ENCODE measurements at regions not wholly inside any gene's neighbourhood (a gene's known extent, or its start where the extent isn't known, plus 50 kb on each side); places are given as distances from the start of the nearest gene placed in this dataset.

DNA sequence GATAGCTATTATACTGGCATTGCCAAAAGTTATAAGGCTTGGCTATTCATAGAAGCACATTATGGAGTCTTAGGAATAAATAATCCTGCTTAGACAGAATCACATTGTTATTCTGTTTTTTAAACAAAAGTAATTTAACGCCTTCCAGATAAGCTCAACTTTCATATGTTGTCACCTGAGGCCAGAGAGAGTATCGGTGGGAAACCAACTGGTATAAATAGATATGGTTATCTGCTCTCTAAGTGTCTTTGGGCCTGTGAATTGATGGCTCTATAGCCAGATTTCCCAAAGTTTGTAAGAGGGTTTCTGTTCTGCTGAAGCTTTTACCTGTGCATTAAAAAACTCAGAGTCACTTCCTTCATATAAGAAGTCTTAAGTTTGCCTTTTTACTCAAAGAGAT lies 1449.4 kb downstream of the CDH11 start:
- TF ChIP-seq POLR2A (IDR thresholded peaks at IDR 0.05): no peak
- TF ChIP-seq, protein P1, sequence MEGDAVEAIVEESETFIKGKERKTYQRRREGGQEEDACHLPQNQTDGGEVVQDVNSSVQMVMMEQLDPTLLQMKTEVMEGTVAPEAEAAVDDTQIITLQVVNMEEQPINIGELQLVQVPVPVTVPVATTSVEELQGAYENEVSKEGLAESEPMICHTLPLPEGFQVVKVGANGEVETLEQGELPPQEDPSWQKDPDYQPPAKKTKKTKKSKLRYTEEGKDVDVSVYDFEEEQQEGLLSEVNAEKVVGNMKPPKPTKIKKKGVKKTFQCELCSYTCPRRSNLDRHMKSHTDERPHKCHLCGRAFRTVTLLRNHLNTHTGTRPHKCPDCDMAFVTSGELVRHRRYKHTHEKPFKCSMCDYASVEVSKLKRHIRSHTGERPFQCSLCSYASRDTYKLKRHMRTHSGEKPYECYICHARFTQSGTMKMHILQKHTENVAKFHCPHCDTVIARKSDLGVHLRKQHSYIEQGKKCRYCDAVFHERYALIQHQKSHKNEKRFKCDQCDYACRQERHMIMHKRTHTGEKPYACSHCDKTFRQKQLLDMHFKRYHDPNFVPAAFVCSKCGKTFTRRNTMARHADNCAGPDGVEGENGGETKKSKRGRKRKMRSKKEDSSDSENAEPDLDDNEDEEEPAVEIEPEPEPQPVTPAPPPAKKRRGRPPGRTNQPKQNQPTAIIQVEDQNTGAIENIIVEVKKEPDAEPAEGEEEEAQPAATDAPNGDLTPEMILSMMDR (IDR thresholded peaks at IDR 0.05): no peak

All from vagina (tissue), 2 donors.